ENCODE measurements at regions not wholly inside any gene's neighbourhood (a gene's known extent, or its start where the extent isn't known, plus 50 kb on each side); places are given as distances from the start of the nearest gene placed in this dataset.

DNA sequence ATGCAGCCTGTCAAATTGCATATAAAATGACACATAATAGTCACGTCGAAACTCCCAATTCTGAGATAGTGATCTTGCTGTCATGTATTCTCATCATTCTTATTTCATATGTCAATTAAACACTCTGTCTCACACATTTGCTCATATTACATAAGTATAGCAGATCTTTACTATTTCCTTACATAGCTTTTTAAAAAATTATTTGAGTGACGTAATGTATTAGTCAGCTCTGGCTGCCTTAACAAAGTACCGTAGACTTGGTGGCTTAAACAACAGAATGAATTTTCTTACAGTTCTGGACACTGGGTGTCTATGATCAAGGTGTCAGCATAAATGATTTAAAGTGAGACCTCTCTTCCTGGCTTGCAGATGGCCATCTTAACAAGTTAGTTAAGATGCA is 1032.3 kb upstream of the NRXN1 start:
- intact Hi-C loops (cut with DNase I; ENCODE audit: low total_unique reads): no loop called here
- 94 to 95% methylated on average over 4 of the region's 4 CpGs for WGBS, 2 donors (ENCODE audit: low coverage in 1 of 2)
- no peaks in the 10 kb centered on the region for H3K4me1 ChIP-seq
- no peaks in the 10 kb centered on the region for H3K36me3 ChIP-seq
- H3K27me3 ChIP-seq: no peaks in the 10 kb centered on the region
- no peak overlapping the region for H3K4me3 ChIP-seq
- TF ChIP-seq EP300 (IDR thresholded peaks at IDR 0.05; ENCODE audit: low read depth): no peak
- TF ChIP-seq, protein P1, sequence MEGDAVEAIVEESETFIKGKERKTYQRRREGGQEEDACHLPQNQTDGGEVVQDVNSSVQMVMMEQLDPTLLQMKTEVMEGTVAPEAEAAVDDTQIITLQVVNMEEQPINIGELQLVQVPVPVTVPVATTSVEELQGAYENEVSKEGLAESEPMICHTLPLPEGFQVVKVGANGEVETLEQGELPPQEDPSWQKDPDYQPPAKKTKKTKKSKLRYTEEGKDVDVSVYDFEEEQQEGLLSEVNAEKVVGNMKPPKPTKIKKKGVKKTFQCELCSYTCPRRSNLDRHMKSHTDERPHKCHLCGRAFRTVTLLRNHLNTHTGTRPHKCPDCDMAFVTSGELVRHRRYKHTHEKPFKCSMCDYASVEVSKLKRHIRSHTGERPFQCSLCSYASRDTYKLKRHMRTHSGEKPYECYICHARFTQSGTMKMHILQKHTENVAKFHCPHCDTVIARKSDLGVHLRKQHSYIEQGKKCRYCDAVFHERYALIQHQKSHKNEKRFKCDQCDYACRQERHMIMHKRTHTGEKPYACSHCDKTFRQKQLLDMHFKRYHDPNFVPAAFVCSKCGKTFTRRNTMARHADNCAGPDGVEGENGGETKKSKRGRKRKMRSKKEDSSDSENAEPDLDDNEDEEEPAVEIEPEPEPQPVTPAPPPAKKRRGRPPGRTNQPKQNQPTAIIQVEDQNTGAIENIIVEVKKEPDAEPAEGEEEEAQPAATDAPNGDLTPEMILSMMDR (IDR thresholded peaks at IDR 0.05): no peak
- no peaks in the 10 kb centered on the region for H3K9me3 ChIP-seq
- in situ Hi-C loops (cut with MboI; ENCODE audit: low pct_ligation_motif_present in 1 of 4, low pct_unique_long_range_greater_than_20kb in 1 of 4, low sequenced_read_pairs in 3 of 4): no loop called here
- no peak for DNase-seq
- H3K27ac ChIP-seq: no peak overlapping the region

DNA sequence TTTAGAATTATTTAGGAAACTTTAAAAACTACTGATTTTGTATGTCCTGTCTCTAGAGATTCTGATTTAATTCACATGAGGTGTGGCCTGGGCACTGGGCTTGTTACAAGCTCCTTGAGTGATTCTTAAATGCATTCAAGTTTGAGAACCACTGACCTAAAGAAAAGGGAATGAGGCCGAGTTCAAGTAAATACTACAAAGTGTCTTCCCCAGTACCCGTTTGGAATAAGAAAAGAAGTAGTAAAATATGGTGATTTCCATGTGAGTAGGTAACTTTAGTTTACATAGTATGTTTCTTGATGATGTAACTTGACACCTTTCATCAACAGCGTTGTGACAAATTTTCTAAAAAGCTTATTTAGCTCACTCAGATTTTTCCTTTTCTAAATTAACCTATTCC is 1022.9 kb upstream of the NRXN1 start:
- no peaks in the 10 kb centered on the region for H3K4me1 ChIP-seq
- DNase-seq: no peak
- WGBS, 2 donors (ENCODE audit: low coverage in 1 of 2): 39 to 57% methylated on average over 3 of the region's 3 CpGs
- intact Hi-C loops (cut with DNase I; ENCODE audit: low total_unique reads) (no loop called here), in situ Hi-C loops (cut with MboI; ENCODE audit: low pct_ligation_motif_present in 1 of 4, low pct_unique_long_range_greater_than_20kb in 1 of 4, low sequenced_read_pairs in 3 of 4) (no loop called here)
- no peak overlapping the region for H3K27ac ChIP-seq
- H3K27me3 ChIP-seq: no peaks in the 10 kb centered on the region
- TF ChIP-seq EP300 (IDR thresholded peaks at IDR 0.05; ENCODE audit: low read depth): no peak
- no peak overlapping the region for H3K4me3 ChIP-seq
- H3K36me3 ChIP-seq: no peaks in the 10 kb centered on the region
- H3K9me3 ChIP-seq: peaks cover 0 to 9% of the 10 kb centered on the region in 2 donors

DNA sequence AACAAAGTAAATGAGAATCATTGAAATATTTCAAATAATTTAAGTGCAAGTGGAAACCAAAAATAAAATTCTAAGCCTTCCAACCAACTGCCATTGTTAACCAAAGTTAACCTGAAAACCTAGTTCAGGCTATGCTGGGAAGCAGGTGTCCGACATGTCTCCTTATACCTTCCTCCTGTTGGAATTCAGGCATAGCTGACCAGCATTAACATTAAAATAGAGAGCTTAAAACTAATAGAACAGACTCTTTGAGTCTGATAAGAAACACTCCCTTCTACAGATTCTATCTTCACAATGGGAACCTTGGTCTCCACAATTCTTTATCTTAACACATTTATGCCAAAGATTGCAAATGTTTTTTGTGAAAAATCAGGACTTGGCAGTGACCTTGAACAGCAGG is 1004.9 kb upstream of the NRXN1 start:
- Histone ChIP-seq H3K4me1 (no peaks in the 10 kb centered on the region), H3K36me3 (no peaks in the 10 kb centered on the region), H3K27me3 (no peaks in the 10 kb centered on the region), H3K9me3 (no peaks in the 10 kb centered on the region), H3K4me3 (no peak overlapping the region), H3K27ac (no peak overlapping the region)
- intact Hi-C loops (cut with DNase I; ENCODE audit: low total_unique reads): no loop called here
- no peak for DNase-seq
- WGBS, 2 donors (ENCODE audit: low coverage in 1 of 2): 67 to 88% methylated on average over 1 of the region's 1 CpG
- in situ Hi-C loops (cut with MboI; ENCODE audit: low pct_ligation_motif_present in 1 of 4, low pct_unique_long_range_greater_than_20kb in 1 of 4, low sequenced_read_pairs in 3 of 4): no loop called here
- TF ChIP-seq POLR2AphosphoS5 (IDR thresholded peaks at IDR 0.05): no peak
- TF ChIP-seq POLR2A (IDR thresholded peaks at IDR 0.05): no peak
- no peak for TF ChIP-seq EP300 (IDR thresholded peaks at IDR 0.05; ENCODE audit: low read depth)
- TF ChIP-seq, protein P1 (IDR thresholded peaks at IDR 0.05): no peak

GRCh38 chr2:52036024-52036423 is 1004.1 kb upstream of the NRXN1 start:
- Histone ChIP-seq H3K4me3 (no peak overlapping the region), H3K27ac (no peak overlapping the region), H3K36me3 (no peaks in the 10 kb centered on the region), H3K9me3 (no peaks in the 10 kb centered on the region), H3K4me1 (no peaks in the 10 kb centered on the region), H3K27me3 (no peaks in the 10 kb centered on the region)
- DNase-seq: no peak
- intact Hi-C loops (cut with DNase I; ENCODE audit: low total_unique reads): no loop called here
- TF ChIP-seq POLR2A (IDR thresholded peaks at IDR 0.05) (no peak), POLR2AphosphoS5 (IDR thresholded peaks at IDR 0.05) (no peak), EP300 (IDR thresholded peaks at IDR 0.05; ENCODE audit: low read depth) (no peak)
- TF ChIP-seq, protein P1 (IDR thresholded peaks at IDR 0.05): no peak
- in situ Hi-C loops (cut with MboI; ENCODE audit: low pct_ligation_motif_present in 1 of 4, low pct_unique_long_range_greater_than_20kb in 1 of 4, low sequenced_read_pairs in 3 of 4): no loop called here
- 80 to 100% methylated on average over 1 of the region's 1 CpG for WGBS, 2 donors (ENCODE audit: low coverage in 1 of 2)

GRCh38 chr2:52035391-52035790 is 1003.5 kb upstream of the NRXN1 start:
- TF ChIP-seq POLR2AphosphoS5 (IDR thresholded peaks at IDR 0.05) (no peak), EP300 (IDR thresholded peaks at IDR 0.05; ENCODE audit: low read depth) (no peak), POLR2A (IDR thresholded peaks at IDR 0.05) (no peak)
- TF ChIP-seq, protein P1 (IDR thresholded peaks at IDR 0.05): no peak

More at GRCh38 chr2:52035391-52035790, 1003.5 kb upstream of the NRXN1 start:
- H3K27me3 ChIP-seq: no peaks in the 10 kb centered on the region
- in situ Hi-C loops (cut with MboI; ENCODE audit: low pct_ligation_motif_present in 1 of 4, low pct_unique_long_range_greater_than_20kb in 1 of 4, low sequenced_read_pairs in 3 of 4): no loop called here
- DNase-seq: no peak
- H3K27ac ChIP-seq: no peak overlapping the region
- no peaks in the 10 kb centered on the region for H3K36me3 ChIP-seq
- H3K4me1 ChIP-seq: no peaks in the 10 kb centered on the region
- intact Hi-C loops (cut with DNase I; ENCODE audit: low total_unique reads): no loop called here
- H3K9me3 ChIP-seq: no peaks in the 10 kb centered on the region
- 68 to 86% methylated on average over 1 of the region's 1 CpG for WGBS, 2 donors (ENCODE audit: low coverage in 1 of 2)
- H3K4me3 ChIP-seq: no peak overlapping the region

Data from transverse colon (tissue), 4 donors.